Stimulated activated CD4-positive, alpha-beta T cell treated with anti-CD3 and anti-CD28 coated beads, Interleukin-15, amount 100 ng/mL, for 24 hours (primary cell): ENCODE measurements at regions not wholly inside any gene's neighbourhood (a gene's known extent, or its start where the extent isn't known, plus 50 kb on each side); places are given as distances from the start of the nearest gene placed in this dataset.
A peak's percentile ranks its signal among the peaks of the same experiment; 100 is the strongest.

ENCODE experiments used
- DNase-seq: peaks from one replicate; pipeline ENCODE4 v3.0.0-alpha.2; 2020

DNA sequence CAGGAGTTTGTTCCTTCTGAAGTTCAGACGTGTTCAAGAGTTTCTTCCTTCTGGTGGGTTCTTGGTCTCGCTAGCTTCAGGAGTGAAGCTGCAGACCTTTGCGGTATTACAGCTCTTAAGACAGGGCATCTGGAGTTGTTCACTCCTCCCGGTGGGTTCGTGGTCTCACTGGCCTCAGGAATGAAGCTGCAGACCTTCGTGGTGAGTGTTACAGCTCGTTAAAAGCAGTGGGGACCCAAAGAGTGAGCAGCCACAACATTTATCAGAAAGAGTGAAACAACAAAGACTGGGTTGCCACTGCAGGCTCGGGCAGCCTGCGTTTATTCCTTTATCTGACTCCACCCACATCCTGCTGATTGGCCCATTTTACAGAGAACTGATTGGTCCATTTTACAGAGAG, 373.1 kb downstream of the ETS1 start:
- no peak for DNase-seq

DNA sequence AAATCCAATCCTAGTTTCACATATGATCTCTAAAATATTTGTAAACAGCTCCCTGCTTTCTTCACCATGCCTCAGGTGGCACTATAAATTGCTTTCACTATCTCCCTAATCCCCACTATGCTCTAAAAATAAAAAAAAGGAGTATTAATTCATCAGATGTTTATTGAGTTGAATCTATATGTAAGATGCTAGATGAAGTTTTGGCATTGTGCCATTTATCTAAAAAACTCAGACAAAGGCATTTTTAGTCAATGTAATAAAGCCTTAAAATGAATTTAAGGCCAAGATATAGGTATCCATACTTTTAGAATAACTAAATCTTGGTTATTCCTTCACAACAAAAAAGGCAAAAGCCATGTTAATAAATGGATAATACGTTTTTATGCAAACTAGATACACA, 373.9 kb downstream of the ETS1 start:
- DNase-seq = no peak

DNA sequence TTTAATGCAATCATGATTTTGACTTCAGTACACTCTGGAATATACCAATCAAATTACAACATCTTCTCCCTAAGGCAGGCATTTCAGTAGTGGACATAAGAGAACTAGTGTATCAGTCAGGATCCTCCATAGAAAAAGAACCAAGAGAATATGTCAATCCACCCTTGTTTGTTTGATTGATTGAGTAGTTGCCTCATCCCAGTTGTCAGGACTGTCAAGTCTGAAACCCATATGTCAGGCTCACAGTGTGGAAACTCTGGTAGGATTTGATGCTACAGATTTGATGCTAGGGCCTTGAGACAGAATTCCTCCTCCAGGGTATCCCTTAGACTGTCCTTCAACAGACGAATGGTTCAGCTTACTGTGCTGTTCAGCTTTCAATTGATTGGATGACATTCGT, 375.0 kb downstream of the ETS1 start:
- DNase-seq = no peak

DNA sequence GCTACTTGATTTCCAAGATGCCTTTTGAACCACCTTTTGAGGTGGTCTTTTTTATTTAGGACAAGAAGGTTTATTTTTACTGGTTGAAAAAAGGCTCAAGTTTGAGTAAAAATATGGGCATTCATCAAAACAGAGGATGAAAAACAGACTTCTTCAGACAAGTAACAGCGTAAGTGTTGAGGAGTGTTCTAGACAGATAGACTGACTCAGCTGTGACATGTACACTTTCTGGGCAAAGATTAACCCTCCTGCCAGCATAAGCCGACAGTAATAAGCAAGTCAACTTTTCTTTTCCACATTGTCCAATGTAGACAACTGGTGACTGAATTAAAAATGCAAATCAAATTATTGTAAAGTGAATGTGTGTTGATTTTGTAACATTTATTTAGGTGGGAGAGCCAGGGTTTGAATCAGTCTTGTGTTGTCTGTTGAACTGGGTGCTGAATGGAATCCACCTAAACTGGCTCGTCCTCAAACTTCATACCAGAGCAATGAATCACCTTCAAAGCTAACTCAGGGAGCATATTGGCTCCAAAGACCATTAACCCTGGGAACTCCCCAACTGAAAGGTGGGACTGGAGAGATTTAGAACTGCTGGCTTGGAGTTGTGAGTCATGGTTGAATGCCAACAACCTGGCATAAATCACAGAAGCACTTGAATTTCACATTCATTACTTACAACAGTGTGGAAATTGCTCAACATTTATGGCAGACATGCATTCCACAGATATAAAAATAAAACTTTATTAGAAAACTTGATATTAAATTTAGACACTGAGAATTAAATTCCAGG, 377.0 kb downstream of the ETS1 start:
- no peak for DNase-seq

DNA sequence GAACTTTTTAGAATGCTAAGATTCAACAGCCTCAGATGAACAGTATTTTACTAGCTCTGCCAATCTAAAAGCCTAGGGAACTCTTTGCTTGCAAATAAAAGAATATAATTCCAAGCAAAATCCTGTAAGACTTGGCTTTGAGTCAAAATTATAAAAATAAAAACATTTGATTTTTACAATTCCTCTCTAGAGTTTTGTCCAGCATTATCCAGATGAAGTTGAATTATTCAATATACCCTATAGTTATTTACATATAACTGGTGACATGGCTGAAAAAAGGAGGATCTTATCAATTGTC, 378.3 kb downstream of the ETS1 start:
- no peak for DNase-seq

DNA sequence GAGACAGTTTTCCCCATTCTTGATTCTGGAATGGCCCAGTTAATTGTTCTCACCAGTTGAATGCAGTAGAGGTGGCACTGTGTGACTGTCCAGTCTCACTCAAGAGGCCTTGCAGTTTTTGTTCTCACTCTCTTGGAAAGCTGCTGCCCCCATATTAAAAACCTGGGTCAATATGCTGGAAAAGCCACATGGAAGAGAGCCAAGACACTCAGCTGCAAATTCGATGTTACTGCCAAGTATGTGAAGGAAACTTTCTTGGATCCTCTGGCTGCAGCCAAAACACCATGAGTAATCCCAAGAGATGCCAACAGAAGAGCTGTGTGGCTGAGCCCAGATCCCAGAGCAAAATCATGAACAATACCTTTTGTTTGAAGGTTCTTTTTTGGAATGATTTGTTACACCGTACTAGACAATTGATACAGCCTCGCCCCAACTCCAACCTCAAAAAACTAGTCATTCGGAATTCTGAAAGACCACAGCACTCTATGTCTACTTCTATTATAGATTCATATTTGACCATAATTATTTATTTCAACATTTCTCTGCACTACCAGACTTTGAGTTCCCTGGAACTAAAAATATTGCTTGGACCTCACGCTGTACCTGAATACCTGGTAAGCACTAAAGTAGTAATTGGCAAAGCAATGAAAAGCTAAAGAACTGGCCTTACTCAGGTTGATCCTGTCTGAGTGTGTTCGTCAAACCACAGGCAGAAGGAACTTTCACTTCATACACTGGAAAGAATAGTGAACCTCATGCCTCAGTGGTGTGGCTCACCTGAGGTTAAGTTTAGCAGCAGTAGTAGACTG, 378.8 kb downstream of the ETS1 start:
- no peak for DNase-seq

DNA sequence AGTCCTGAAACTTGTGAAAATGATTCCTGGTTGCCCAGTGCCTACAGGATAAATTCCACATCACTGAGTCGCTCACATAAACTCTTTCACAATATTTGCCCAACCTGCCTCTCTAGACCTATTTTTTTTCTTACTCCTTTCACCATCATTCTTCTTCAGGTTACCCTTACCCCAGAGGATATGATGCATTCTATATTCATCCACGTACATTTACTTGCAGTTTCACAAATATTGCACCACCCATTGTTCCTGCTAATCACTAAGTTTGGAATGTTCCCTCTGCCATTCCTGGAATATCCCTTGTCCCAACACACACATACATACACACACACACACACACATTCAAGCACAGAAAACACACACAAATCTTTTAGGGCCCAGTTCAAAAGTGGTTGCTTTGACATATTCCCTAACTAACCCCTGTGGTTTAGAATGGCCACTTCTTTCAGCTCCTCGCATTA, 379.5 kb downstream of the ETS1 start:
- DNase-seq = no peak

DNA sequence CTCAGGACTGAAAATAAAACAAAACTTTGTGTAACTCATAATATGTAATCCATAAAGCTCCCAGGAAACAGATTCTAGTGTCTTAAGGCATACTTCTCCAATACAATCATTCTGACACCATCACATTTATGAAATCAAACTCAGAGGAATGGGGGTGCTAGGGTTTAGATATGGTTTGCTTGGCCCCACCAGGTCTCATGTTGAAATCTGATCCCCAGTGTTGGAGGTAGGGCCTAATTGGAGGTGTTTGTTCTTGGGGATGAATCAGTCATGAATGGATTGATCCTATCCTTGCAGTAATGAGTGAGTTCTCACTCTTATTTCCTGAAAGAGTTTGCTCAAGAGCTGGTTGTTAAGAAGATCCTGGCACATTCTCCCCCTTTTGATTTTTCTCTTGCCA, 380.9 kb downstream of the ETS1 start:
- no peak for DNase-seq

DNA sequence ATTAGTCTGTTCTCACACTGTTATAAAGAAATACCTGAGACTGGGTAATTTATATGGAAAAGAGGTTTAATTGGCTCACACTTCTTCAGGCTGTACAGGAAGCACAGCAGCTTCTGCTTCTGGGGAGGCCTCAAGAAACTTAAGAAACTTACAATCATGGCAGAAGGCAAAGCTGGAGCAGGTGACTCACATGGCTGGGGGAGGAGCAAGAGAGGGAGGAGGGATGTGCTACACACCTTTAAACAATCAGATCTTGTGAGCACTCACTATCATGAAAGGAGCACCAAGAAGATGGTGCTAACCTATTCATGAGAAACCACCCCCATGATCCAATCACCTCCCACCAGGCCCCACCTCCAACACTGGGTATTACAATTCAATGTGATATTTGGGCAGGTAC, 381.6 kb downstream of the ETS1 start:
- DNase-seq = peak; percentile 32

DNA sequence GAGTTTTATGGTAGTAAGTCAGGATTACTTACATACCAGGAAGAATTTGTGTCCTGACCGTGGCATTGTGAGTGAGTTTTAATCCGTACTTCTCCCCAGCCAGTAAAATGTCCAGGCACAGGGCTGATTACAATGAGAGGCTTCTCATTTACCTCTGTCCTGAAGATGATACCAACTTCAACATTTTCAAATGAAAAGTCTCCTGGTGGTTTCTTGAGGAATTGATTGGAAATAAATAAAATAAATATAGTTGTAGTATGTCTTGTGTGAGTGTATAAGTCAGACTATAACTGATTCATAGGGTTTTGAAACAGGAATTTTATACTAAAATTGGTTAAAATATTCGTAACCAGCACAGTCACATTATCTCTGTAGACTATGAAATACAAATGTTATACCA, 382.5 kb downstream of the ETS1 start:
- DNase-seq = no peak

DNA sequence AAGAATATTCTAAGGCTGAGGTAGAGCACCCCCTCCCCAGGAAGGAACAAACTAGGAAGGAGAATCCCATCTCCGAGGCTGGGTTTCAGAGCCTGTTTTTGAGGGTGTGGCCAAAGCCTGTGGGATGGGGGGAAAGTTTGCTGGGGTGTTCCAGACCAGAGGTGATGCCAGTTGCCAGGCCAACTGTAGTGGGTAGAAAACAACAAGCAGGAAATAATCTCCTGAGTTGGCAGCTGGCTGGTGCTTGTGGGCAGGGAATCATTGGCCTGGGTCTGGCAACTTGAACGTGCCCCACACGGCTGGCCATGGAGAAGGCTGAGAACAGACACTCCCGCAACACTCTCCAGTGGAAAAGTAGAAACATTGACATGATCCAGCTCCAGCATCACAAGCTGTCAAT, 385.6 kb downstream of the ETS1 start:
- no peak for DNase-seq

DNA sequence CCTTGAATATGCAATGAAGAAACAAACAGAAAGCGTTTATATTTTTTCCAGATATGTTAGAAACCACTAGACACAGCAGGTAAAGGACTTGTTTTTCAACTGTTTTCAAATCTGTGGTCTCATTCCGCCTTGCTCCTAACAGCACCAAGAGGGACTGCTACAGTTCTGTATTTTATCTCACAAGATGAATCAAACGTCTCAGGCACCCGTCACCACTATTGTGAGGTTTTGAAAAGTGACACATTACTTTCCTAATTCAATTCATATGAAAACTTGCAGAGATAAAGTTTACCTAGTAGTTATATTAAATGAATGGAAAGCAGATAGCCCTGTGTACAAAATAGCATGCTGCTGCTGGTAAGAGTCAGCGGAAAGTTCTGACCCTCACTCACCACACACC, 386.3 kb downstream of the ETS1 start:
- peak; percentile 37 for DNase-seq

DNA sequence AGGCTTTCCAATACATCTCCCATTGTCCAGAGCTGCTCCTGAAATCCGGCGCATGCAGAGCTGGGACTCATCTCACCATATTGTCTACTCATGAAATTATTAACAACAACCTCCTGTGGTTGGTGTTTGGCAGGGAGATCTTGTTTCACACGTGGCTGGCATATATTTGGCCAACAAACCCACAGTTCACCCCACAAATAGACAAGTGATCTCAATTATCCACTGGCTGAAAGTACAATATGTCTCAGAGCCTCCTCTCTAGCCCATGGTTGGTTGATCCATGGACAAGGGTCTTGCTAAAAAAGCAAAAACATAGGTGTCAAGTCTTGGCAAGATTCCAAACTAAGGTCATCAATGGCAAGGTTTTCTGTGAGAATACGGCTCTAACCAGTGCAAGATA, 386.9 kb downstream of the ETS1 start:
- no peak for DNase-seq

DNA sequence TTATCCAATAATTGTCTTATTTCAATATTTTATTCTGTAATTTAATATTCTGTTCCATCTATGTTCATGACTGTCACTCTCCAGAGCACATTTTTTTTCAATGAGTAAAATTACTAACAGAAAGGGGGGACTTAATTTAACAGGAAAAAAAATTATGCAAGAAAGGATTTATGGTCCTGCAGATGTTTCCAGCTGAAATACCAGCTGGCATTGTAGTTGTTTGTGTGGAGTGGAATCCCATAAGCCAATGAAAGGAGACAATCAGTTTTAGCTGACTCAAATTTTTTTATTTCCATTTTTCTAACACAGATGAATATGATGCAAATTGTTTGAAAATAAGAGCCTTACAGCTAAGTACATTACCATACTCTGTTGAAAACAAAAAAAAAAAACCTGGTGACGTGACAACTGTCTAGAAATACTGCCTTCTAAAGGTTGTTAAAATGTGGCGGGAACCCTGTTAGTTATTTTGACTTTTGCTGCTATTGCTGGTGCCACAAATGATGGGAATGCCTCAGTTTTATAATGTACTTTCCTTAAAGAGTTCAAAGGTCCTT, 389.1 kb downstream of the ETS1 start:
- no peak for DNase-seq

DNA sequence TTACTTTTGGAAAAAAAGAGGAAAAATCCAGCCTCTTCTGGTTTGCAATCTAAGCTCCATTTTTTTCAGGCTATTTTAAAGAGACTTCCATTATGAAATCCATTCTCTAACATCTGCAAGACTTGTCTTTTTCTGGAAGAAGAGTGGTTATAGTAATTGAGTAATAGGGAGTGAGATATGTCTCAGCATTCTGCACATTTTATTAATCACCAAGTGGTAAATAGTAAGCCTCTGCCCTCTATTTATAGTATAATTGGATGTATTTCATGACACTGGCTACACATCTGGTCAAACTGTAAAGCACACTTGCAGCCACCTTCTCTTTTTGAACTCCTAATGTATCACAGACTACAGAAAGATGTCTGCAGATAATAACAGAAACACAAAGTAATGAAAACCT, 391.1 kb downstream of the ETS1 start:
- DNase-seq = no peak

DNA sequence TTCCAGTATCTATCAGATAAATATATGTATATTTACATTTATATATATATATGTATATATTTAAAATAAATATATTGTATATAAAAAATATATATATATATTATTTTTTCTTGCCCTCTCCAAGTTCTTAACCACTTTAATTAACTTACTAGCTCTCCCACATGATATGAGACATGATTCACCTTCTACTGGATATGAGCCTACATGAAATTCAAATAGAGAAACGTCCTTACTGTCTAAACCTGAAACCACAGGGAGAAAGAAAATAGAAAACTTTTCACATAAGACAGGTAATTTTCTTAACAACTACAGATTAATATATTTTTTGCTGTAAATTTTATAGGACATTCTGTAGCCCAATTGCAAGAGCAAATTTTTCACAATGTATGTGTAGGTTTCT, 391.6 kb downstream of the ETS1 start:
- DNase-seq = no peak

DNA sequence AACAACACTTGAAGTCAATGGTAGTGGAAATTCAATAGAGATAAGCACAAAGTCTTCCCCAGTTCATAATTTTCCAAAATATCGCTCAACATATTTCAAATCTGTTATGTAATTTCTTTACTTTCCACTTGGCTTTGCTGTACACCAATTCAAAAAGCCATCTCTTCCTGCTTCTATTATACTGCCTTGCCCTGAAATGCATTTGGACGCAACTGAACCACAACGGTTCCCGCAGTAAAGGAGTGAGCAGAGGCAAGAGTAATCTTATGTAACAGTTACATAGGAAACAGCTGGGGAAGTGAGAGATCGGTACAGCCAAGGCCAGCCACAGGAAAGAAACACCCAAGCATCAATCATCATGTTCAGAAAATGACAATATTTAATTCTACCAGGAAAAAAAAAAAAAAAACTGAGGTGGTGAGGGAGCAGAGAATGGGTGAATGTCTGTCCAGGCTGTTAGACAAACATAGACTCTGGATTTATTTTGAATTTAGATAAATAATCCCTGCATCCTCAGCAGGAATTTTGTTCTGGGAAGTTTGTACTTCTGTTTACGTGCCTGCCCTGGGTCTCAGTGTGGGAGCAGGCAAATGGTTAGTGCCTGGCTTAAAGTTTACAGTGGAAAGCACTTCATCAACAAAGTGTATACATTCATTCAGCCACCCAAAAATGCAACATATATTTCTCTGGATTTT, 392.2 kb downstream of the ETS1 start:
- DNase-seq = peak; percentile 49

DNA sequence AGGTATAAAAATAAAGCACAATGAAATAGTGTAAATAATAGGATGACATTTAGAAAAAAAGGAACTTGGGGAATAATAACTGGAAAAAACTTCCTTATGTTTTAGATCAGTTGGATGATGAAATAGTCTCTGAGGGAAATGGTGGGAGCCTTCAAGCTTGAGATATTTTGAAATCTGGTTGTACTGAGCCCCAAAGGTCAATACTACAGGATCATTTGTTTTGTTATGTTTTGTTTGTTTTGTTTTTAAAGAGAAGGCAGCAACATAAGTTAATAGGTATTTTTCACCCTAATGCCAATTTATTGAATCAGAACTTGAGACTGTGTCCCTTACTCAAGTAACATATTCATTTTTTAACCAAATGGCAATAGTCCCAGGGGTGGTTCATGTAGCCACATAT, 393.1 kb downstream of the ETS1 start:
- no peak for DNase-seq

DNA sequence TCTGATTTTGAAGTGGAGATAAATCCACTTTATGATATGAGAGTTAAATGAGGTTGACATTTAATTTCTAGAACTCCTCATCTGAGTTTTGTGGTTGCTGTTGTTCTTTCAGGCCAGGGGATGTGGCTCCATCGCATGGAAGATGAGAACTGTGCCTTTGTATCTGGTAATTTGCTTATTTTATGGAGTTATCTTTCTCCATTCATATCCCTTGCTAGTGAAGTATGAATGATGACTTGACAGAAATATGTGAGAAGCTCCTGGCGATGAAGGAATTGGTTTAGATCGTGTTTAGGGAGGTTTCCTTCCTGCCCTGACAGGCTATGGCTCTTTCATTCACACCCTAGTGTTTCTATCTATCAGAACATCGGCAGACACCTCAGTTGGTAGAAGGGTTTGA, 393.7 kb downstream of the ETS1 start:
- no peak for DNase-seq

DNA sequence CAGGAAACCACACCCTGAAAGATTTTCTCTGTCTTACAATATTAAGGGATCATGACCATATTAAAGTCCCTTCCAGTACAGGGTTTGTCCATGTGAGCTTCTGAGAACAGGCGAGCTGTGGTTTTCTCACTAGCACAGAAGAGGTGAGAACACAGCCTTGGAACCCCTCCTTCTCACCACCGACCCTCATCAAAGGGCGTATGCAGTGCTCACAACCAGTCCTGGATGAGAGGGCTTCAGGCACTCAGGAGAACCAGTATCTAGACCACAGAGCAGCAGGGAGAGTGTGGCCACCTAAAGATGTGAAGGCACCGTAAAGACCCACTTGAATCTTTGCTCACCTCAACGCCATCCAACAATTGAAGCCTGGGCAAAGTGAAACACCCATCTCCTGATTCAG, 397.0 kb downstream of the ETS1 start:
- DNase-seq = no peak

DNA sequence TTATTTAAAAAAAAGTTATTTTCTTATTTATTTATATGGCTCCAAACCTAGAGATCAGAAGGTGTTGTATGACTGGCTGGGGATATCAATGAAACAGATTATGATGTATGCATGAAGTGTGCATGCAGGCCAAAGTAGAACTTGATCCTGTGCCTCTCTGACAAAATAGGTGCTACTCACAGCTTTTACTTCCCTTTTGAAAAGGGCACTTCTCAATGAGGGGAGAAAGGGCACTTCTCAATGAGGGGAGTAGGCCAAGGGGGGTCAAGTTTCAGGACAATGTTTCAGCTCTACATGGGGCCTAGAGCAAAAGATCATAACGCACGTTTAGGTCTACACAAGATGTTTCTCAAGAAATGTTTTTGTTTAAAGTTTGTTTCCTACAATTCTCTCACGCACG, 397.5 kb downstream of the ETS1 start:
- DNase-seq = no peak

DNA sequence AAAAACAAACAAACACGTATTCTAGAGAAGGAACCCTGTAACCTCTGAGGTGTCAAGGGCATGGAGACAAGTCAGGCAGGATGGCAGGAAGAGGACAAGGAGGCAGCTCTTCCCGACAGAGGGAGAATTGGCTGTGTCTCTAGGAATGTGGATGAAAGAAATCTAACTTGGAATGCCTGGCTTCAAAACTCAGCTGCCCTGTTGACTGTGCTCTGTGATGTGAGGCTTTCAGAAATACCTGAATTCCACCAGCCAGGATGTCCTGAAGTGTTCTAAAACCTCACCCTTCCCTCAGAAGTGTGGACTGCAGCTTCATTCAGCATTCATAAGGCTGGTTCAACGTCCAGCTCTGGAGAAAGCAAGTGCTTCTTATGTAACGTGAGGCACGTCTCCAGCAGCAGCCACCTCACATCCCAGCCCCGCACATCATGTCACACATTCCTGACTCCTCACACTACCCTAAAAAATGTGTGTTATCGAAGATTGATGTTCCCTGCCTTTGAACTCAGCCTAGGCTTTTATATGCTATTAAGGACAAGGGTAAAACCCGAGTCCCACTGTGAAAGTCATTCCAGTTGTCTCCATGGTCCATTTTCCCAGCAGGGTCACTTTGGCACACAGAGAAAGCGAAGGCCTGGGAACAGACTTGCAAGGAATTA, 398.9 kb downstream of the ETS1 start:
- no peak for DNase-seq

DNA sequence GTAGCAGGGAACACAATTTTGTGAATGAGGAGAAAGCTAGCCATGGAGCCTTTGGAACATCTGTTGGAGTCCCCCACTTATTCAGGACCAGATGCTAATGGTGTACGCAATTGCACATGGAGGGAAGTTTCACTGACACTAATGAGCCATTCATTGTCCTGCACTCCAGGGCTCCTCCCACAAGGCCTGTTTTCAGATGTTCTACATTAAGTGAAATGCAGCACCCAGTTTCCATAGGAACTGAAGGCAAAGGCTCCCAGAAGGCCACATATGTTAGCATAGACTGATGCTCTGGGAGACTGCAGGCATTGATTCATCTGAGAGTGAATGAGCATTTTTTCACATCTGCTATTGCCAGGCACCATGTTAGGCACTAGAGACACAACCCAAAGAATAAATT, 399.5 kb downstream of the ETS1 start:
- no peak for DNase-seq
